Keratinocyte (primary cell): ENCODE measurements at regions not wholly inside any gene's neighbourhood (a gene's known extent, or its start where the extent isn't known, plus 50 kb on each side); places are given as distances from the start of the nearest gene placed in this dataset.

Source experiments
- DNase-seq: peaks from one replicate; pipeline ENCODE4 v3.0.0-alpha.2; 2011; ENCODE audit warnings: low read depth, missing footprints, low spot score
- FAIRE-seq: peaks from 2 replicates; lab custom pipeline; 2011; peaks lifted over from hg19 to GRCh38; lab: Jason Lieb, UNC
- H2AFZ ChIP-seq: 2 replicates; pipeline ENCODE4 v1.6.0; 2012; ENCODE audit warnings: low read length, control low read depth, inconsistent platforms; ENCODE audit not compliant: control insufficient read depth
- H3K27ac ChIP-seq: 2 replicates; pipeline ENCODE4 v1.5.1; 2011; ENCODE audit warnings: low read length; ENCODE audit not compliant: control insufficient read depth, insufficient read depth
- H3K27me3 ChIP-seq: 3 replicates; pipeline ENCODE4 v1.6.0; 2011; ENCODE audit warnings: low read length; ENCODE audit not compliant: control insufficient read depth, insufficient read depth; ENCODE audit errors: extremely low read depth
- H3K36me3 ChIP-seq, 2 experiments: 2 replicates in 1 of 2; 3 replicates in 1 of 2; pipeline ENCODE4 v1.5.1; 2011; ENCODE audit warnings: low read length in 2 of 2, mild to moderate bottlenecking in 1 of 2; ENCODE audit not compliant: control insufficient read depth in 2 of 2, insufficient read depth in 2 of 2; ENCODE audit errors: extremely low read depth in 1 of 2
- H3K4me1 ChIP-seq: 3 replicates; pipeline ENCODE4 v1.5.1; 2011; ENCODE audit warnings: low read length; ENCODE audit not compliant: control insufficient read depth, insufficient read depth; ENCODE audit errors: extremely low read depth
- H3K4me2 ChIP-seq: 3 replicates; pipeline ENCODE4 v1.6.0; 2011; ENCODE audit warnings: low read depth, low read length; ENCODE audit not compliant: control insufficient read depth, insufficient read depth; ENCODE audit errors: extremely low read depth
- H3K4me3 ChIP-seq, 3 experiments: fragments of 200-600 bp in 1 of 3; sonication (generic) in 1 of 3; 2 replicates in 2 of 3; 3 replicates in 1 of 3; pipeline ENCODE4 v1.5.1; 2011 to 2016; ENCODE audit warnings: low read length in 3 of 3, mild to moderate bottlenecking in 3 of 3, control low read depth in 2 of 3, inconsistent platforms in 1 of 3, low read depth in 1 of 3, mixed read lengths in 1 of 3, mixed run types in 1 of 3, moderate library complexity in 1 of 3; ENCODE audit not compliant: control insufficient read depth in 2 of 3, insufficient read depth in 2 of 3; ENCODE audit errors: extremely low read depth in 1 of 3
- H3K79me2 ChIP-seq: 2 replicates; pipeline ENCODE4 v1.6.0; 2012; ENCODE audit warnings: low read length; ENCODE audit not compliant: control insufficient read depth, insufficient read depth
- H3K9ac ChIP-seq: 3 replicates; pipeline ENCODE4 v1.6.0; 2011; ENCODE audit warnings: low read length; ENCODE audit not compliant: control insufficient read depth, insufficient read depth; ENCODE audit errors: extremely low read depth
- H3K9me1 ChIP-seq: 3 replicates; pipeline ENCODE4 v1.6.0; 2011; ENCODE audit warnings: low read length; ENCODE audit not compliant: control insufficient read depth, insufficient read depth; ENCODE audit errors: extremely low read depth
- H3K9me3 ChIP-seq: 2 replicates; pipeline ENCODE4 v1.5.1; 2012; ENCODE audit warnings: low read depth, low read length; ENCODE audit not compliant: control insufficient read depth
- H4K20me1 ChIP-seq: 3 replicates; pipeline ENCODE4 v1.6.0; 2011; ENCODE audit warnings: low read length; ENCODE audit not compliant: control insufficient read depth, insufficient read depth; ENCODE audit errors: extremely low read depth
- EZH2 ChIP-seq: IDR thresholded peaks from one replicate; pipeline ENCODE4 v1.6.1; 2012; ENCODE audit warnings: inconsistent platforms, mild to moderate bottlenecking, low read length, moderate library complexity
- dilution Hi-C: fragments of 300-500 bp; cut with MboI; formaldehyde crosslinking; loops from one replicate; pipeline ENCODE4 v1.7.0; 2020; ENCODE audit warnings: low sequenced_read_pairs; ENCODE audit not compliant: extremely low pct_ligation_motif_present
- TF ChIP-seq, protein P1 (sequence below), 3 experiments: IDR thresholded peaks in 1 of 3; conservative IDR thresholded peaks in 1 of 3; optimal IDR thresholded peaks in 1 of 3; 2 replicates in 2 of 3; 3 replicates in 1 of 3; pipeline versions ENCODE3 to v1.5.1; 2011; ENCODE audit warnings: low read length in 3 of 3, mild to moderate bottlenecking in 3 of 3, moderate library complexity in 2 of 3, control low read depth in 1 of 3, inconsistent platforms in 1 of 3; ENCODE audit not compliant: insufficient read depth in 2 of 3; ENCODE audit errors: extremely low read depth in 1 of 3

DNA sequence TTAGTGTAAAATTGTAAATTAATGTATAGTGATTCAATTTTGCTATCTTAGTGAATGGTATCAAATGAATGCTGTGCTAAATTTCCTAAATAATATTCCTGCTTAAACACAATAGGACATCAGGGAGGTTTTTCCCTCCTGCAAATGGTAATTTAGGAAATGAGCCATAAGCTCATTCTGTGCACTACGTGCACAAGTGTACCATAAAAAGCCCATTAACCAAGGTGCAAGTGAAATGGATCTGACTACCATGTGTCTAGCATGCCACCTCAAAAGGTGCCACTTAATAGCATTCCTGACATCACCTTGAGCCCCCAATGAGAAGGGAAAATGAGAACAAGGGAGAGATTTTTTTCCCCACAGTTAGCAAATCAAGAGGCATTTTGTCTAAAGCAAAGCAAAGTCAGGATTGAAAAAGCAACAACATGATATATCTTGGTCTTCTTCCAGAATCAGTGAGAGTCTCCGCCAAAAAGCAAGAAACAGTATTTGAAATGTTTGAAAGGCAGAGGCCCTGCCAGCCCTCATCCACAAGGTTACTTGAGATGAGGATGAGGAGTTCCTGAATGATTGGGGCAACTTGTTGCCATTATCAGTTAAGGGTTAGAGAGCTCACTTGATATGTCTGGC lies 334.2 kb upstream of the RSPO3 start:
- H3K9me3 ChIP-seq: no peaks in the 10 kb centered on the region
- FAIRE-seq: no peak
- no peaks in the 10 kb centered on the region for H4K20me1 ChIP-seq
- H3K79me2 ChIP-seq: no peaks in the 10 kb centered on the region
- H3K4me1 ChIP-seq: no peaks in the 10 kb centered on the region
- dilution Hi-C loops: no loop called here
- H3K4me2 ChIP-seq: no peak overlapping the region
- TF ChIP-seq EZH2: no peak
- TF ChIP-seq, protein P1, sequence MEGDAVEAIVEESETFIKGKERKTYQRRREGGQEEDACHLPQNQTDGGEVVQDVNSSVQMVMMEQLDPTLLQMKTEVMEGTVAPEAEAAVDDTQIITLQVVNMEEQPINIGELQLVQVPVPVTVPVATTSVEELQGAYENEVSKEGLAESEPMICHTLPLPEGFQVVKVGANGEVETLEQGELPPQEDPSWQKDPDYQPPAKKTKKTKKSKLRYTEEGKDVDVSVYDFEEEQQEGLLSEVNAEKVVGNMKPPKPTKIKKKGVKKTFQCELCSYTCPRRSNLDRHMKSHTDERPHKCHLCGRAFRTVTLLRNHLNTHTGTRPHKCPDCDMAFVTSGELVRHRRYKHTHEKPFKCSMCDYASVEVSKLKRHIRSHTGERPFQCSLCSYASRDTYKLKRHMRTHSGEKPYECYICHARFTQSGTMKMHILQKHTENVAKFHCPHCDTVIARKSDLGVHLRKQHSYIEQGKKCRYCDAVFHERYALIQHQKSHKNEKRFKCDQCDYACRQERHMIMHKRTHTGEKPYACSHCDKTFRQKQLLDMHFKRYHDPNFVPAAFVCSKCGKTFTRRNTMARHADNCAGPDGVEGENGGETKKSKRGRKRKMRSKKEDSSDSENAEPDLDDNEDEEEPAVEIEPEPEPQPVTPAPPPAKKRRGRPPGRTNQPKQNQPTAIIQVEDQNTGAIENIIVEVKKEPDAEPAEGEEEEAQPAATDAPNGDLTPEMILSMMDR (optimal IDR thresholded peaks at IDR 0.05 in 1 of 3, IDR thresholded peaks at IDR 0.05 in 1 of 3, conservative IDR thresholded peaks at IDR 0.05 in 1 of 3; ENCODE audit: extremely low read depth in 1 of 3, insufficient read depth in 2 of 3, low read length in 3 of 3): no peak
- H3K4me3 ChIP-seq: no peak overlapping the region
- no peaks in the 10 kb centered on the region for H3K36me3 ChIP-seq
- no peaks in the 10 kb centered on the region for H3K27me3 ChIP-seq
- no peak for DNase-seq
- no peak overlapping the region for H3K9ac ChIP-seq
- H2AFZ ChIP-seq: no peak overlapping the region
- H3K27ac ChIP-seq: no peak overlapping the region
- H3K9me1 ChIP-seq: no peaks in the 10 kb centered on the region

DNA sequence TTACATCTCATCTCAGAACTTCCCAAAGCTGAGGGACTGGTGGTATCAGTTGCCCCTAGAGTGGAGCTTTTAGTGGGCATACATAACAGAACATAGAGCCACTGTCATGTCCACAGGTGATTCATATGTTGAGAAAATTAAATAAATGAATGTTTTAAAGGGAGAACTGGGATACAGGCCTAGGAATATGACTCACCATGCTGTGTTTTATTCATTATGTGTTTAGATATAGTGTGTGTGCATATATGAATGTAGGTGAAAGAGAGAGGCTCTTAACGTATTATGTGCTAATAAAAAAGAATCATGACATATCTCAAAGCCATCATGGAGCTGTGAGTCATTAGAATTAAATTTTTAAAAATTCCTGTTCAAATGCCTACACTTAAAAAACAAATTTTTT lies 332.2 kb upstream of the RSPO3 start:
- H3K9me1 ChIP-seq: no peaks in the 10 kb centered on the region
- no peak overlapping the region for H2AFZ ChIP-seq
- H3K9me3 ChIP-seq: no peaks in the 10 kb centered on the region
- no peaks in the 10 kb centered on the region for H3K27me3 ChIP-seq
- no peak overlapping the region for H3K4me3 ChIP-seq
- H3K4me1 ChIP-seq: no peaks in the 10 kb centered on the region
- no peaks in the 10 kb centered on the region for H3K79me2 ChIP-seq
- H4K20me1 ChIP-seq: no peaks in the 10 kb centered on the region
- no peak overlapping the region for H3K9ac ChIP-seq
- DNase-seq (no peak), FAIRE-seq (no peak)
- dilution Hi-C loops: no loop called here
- H3K4me2 ChIP-seq: no peak overlapping the region
- H3K27ac ChIP-seq: no peak overlapping the region
- TF ChIP-seq, protein P1 (optimal IDR thresholded peaks at IDR 0.05 in 1 of 3, IDR thresholded peaks at IDR 0.05 in 1 of 3, conservative IDR thresholded peaks at IDR 0.05 in 1 of 3; ENCODE audit: extremely low read depth in 1 of 3, insufficient read depth in 2 of 3, low read length in 3 of 3): no peak
- TF ChIP-seq EZH2: no peak
- no peaks in the 10 kb centered on the region for H3K36me3 ChIP-seq
